ENCODE measurements at regions not wholly inside any gene's neighbourhood (a gene's known extent, or its start where the extent isn't known, plus 50 kb on each side); places are given as distances from the start of the nearest gene placed in this dataset.

DNA sequence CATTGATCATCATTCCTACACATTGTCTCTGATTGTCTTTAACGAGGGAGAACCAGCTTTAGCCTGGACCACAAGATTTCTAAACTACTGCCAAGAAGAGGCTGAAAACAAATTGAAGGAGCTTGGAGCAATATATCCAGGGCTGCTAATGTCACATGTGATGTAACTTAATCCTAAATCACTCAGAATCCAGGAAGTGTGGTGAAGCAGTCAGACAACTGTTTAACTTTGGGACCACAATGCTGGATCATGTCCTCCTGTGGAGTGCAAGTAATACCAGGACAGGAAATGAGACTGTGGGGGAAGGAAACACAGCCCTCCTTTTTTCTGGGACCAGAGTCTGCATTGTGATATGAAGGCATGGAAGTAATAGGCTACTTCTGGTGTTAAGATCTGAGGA, 430.2 kb downstream of the KCTD12 start:
- no peak overlapping the region for H3K27ac ChIP-seq
- intact Hi-C loops (cut with micrococcal nuclease; ENCODE audit: unreplicated experiment): no loop called here
- no TSS peak for BruUV-seq (replicated peaks)
- no peaks in the 10 kb centered on the region for H3K4me1 ChIP-seq (replicated peaks; ENCODE audit: insufficient read depth)
- H3F3A ChIP-seq (ENCODE audit: insufficient read depth, low read depth): no peaks in the 10 kb centered on the region
- H3K4me3 ChIP-seq: no peak overlapping the region
- 0 out of 2 replicates have a peak, but pooled peaks cover 3% of the 10 kb centered on the region for H3K9me3 ChIP-seq (ENCODE audit: insufficient read depth, low read depth)
- H3K9me2 ChIP-seq (ENCODE audit: insufficient read depth): no peaks in the 10 kb centered on the region
- no peaks in the 10 kb centered on the region for H3K79me2 ChIP-seq (ENCODE audit: low read depth)
- TF ChIP-seq, protein P1, sequence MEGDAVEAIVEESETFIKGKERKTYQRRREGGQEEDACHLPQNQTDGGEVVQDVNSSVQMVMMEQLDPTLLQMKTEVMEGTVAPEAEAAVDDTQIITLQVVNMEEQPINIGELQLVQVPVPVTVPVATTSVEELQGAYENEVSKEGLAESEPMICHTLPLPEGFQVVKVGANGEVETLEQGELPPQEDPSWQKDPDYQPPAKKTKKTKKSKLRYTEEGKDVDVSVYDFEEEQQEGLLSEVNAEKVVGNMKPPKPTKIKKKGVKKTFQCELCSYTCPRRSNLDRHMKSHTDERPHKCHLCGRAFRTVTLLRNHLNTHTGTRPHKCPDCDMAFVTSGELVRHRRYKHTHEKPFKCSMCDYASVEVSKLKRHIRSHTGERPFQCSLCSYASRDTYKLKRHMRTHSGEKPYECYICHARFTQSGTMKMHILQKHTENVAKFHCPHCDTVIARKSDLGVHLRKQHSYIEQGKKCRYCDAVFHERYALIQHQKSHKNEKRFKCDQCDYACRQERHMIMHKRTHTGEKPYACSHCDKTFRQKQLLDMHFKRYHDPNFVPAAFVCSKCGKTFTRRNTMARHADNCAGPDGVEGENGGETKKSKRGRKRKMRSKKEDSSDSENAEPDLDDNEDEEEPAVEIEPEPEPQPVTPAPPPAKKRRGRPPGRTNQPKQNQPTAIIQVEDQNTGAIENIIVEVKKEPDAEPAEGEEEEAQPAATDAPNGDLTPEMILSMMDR (conservative IDR thresholded peaks at IDR 0.05): no peak
- no peak for TF ChIP-seq EZH2 (IDR thresholded peaks at IDR 0.05; ENCODE audit: low read depth)
- H3K27me3 ChIP-seq (ENCODE audit: insufficient read depth, low read depth): no peaks in the 10 kb centered on the region
- H2AFZ ChIP-seq: 0 out of 2 replicates have a peak overlapping the region, but pooled peaks have one; percentile 60
- no peak overlapping the region for H3K4me2 ChIP-seq
- ChIA-PET CTCF (no interaction called here), POLR2A (ENCODE audit: unreplicated experiment) (no interaction called here)
- no peaks in the 10 kb centered on the region for H3K36me3 ChIP-seq (ENCODE audit: low read depth)
- H4K20me1 ChIP-seq (ENCODE audit: insufficient read depth): no peaks in the 10 kb centered on the region
- no peak for DNase-seq

DNA sequence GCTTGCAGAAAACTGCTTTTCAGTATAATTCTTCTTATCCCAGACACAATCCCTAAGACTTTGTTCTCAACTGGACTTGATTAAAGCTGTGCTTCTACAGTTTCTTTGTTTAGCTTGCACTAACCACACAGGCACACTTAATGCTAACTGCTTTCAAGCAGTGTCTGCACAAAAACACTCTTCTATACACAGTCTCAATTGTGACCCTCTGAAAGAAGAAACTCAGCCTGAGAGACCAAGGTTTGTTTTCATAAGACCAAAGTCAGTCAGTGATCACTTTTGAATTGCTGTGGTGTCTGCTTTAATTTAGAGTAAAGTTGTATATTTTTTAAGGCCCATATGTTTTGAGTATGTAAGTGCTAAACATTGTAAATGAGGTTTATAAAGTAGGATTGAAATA, 431.2 kb downstream of the KCTD12 start:
- H3K9me2 ChIP-seq (ENCODE audit: insufficient read depth): no peaks in the 10 kb centered on the region
- ChIA-PET CTCF (no interaction called here), POLR2A (ENCODE audit: unreplicated experiment) (no interaction called here)
- H3K79me2 ChIP-seq (ENCODE audit: low read depth): no peaks in the 10 kb centered on the region
- no peak overlapping the region for H3K4me3 ChIP-seq
- BruUV-seq (replicated peaks): no TSS peak
- H3K4me2 ChIP-seq: no peak overlapping the region
- intact Hi-C loops (cut with micrococcal nuclease; ENCODE audit: unreplicated experiment): no loop called here
- no peaks in the 10 kb centered on the region for H4K20me1 ChIP-seq (ENCODE audit: insufficient read depth)
- H3K9me3 ChIP-seq (ENCODE audit: insufficient read depth, low read depth): 0 out of 2 replicates have a peak, but pooled peaks cover 3% of the 10 kb centered on the region
- DNase-seq: no peak
- no peaks in the 10 kb centered on the region for H3K36me3 ChIP-seq (ENCODE audit: low read depth)
- no peak overlapping the region for H3K27ac ChIP-seq
- TF ChIP-seq, protein P1 (conservative IDR thresholded peaks at IDR 0.05): no peak
- TF ChIP-seq EZH2 (IDR thresholded peaks at IDR 0.05; ENCODE audit: low read depth): no peak
- no peaks in the 10 kb centered on the region for H3K27me3 ChIP-seq (ENCODE audit: insufficient read depth, low read depth)
- H3K4me1 ChIP-seq (replicated peaks; ENCODE audit: insufficient read depth): no peaks in the 10 kb centered on the region
- H2AFZ ChIP-seq: 0 out of 2 replicates have a peak overlapping the region, but pooled peaks have one; percentile 60
- H3F3A ChIP-seq (ENCODE audit: insufficient read depth, low read depth): no peaks in the 10 kb centered on the region

DNA sequence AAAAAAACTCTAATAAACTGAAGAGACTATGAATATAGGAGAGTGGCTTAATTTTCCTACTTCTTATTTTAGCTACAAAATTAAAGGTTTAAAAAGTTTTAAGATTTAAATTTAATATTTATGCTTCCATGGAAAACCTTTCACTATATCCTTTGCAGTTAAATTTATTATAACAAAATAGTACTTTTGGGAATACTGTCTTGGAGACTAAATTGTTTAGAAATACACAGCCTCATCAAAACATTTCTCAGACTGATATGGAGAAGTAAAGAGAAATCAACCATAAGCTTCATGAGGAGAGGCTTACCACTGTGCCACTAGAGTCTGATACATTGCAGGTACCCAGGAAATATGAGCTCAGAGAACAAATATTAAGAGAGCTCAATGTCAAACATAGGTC, 436.5 kb downstream of the KCTD12 start:
- Histone ChIP-seq H3K9me3 (ENCODE audit: insufficient read depth, low read depth) (0 out of 2 replicates have a peak, but pooled peaks cover 3% of the 10 kb centered on the region), H3K4me1 (replicated peaks; ENCODE audit: insufficient read depth) (no peaks in the 10 kb centered on the region), H3K4me3 (no peak overlapping the region), H3K27me3 (ENCODE audit: insufficient read depth, low read depth) (no peaks in the 10 kb centered on the region), H3K27ac (no peak overlapping the region), H3K9me2 (ENCODE audit: insufficient read depth) (no peaks in the 10 kb centered on the region), H3F3A (ENCODE audit: insufficient read depth, low read depth) (no peaks in the 10 kb centered on the region), H3K4me2 (no peak overlapping the region), H3K79me2 (ENCODE audit: low read depth) (no peaks in the 10 kb centered on the region), H2AFZ (no peak overlapping the region), H3K36me3 (ENCODE audit: low read depth) (no peaks in the 10 kb centered on the region), H4K20me1 (ENCODE audit: insufficient read depth) (no peaks in the 10 kb centered on the region)
- POLR2A ChIA-PET (ENCODE audit: unreplicated experiment): no interaction called here
- intact Hi-C loops (cut with micrococcal nuclease; ENCODE audit: unreplicated experiment): no loop called here
- BruUV-seq (replicated peaks): no TSS peak
- TF ChIP-seq, protein P1 (conservative IDR thresholded peaks at IDR 0.05): no peak
- TF ChIP-seq EZH2 (IDR thresholded peaks at IDR 0.05; ENCODE audit: low read depth): no peak
- no peak for DNase-seq
- CTCF ChIA-PET: no interaction called here
